ELF-1 (cell line): ENCODE measurements at regions not wholly inside any gene's neighbourhood (a gene's known extent, or its start where the extent isn't known, plus 50 kb on each side); places are given as distances from the start of the nearest gene placed in this dataset.
"Not testable (repeated sequence)": the region's sequence is repeated elsewhere in the genome, so short reads cannot be mapped to it uniquely, and the experiment has no call there.

Source experiments
- DNase-seq: peaks from one replicate; pipeline ENCODE4 v3.0.0-alpha.2; 2016; ENCODE audit warnings: low read depth, low spot score

GRCh38 chr5:135279328-135279727 is 119.7 kb downstream of the MACROH2A1 start:
- no peak for DNase-seq

- no peak for DNase-seq
These were observed 122.9 kb downstream of the MACROH2A1 start for GRCh38 chr5:135276151-135276550.

DNA sequence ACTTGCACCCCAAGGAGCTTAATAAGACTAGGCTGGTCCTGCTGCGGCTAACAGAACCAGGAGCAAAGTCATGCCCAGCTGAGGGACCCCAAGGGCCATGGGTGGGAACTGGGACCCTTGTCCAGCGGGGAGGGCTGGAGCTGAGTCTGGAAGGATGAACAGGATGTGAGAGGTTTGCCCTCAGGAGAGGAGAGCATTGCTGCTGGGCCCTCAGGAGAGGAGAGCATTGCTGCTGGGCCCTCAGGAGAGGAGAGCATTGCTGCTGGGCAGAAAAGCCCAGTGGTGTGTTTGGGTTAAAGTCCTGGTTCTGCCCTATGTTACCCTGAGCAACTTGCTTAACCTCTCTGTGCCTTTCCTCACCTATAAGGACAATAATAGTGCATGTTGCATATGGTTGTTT is 125.8 kb downstream of the MACROH2A1 start:
- no peak for DNase-seq

DNA sequence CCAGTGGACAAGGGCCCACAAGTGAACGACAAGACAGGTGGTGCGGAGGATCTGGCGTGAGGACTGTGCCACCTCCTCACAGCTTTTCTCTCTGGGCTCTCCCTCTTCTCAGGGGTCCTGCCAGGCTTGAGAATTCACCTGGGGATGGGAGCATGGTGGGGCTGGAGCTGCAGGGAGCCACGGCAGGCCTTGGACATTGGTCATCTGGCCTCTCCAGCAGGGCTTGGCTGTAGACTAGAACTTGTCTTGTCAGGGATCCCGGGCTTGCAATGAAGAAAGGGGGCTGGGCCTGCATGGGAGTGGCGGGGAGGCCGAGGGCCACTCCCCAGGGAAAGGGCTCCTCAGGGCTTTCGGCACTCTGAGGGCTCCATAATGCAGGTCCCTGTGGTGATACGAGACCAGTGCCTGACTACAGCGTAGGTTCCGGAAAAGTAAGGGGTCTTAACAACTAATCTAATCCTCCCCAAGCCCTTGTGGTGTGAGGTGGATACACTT is 126.7 kb downstream of the MACROH2A1 start:
- no peak for DNase-seq

DNA sequence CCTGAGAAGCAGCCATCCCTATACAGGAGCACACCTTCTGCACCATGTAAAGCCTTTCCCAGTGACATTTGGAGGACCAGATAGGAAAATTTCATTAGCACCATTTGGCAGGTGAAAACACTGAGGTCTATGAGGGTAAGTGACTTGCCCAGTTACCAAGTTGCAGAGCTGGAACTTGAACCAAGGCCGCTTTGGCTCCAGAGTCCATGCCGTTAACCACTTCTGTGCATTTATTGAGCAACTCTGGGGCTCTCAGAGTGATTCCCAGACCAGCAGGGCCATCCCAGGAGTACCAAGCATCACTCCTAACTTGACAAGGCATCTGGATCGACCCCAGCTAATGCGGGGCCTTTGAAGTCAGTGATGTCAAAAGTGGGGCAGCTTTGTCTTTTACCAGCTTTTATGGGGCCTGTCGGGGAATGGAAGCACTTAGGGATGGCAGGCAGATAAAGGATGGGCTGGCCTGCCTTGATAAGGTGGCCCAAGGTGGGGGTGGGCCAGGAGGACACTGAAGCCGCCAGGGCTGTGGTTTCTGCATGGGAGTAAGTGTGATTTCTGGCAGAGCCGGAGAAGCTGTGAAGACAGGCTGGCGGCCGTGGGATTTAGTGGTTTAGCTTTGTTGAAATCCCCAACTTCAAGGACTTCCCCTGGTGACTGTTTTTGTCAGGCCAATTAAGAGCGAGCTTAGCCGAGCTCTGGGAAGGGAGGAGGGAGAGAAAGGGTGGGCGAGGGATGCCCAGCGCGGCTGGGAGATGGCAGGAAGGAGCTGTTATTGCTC is 127.3 kb downstream of the MACROH2A1 start:
- peak; percentile 80 for DNase-seq

DNA sequence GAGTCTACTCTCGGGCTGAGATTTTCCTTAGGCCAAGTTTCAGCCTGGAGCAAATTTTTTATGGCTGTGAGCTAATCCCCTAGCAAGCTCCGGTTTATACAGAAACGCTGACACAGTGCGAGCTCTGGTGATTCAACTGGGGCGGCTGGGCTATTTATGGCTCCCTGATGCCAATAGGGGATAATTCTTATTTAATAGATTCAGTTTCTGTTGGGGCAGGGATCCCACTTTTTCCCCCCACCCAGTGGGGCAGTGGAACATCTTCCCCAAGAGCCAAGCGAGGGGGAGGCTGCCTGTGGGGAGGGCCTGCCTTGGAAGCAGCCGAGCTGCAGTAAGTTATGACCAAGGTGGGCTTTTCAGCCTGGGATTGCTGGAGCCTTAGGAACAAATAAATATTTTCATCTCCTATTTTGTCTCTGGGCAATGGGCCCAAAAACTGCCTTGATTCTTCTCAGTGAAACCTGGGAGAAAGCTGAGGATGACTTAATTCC is 129.1 kb downstream of the MACROH2A1 start:
- peak; percentile 71 for DNase-seq

- DNase-seq: no peak
These were observed 129.8 kb downstream of the MACROH2A1 start for GRCh38 chr5:135269199-135269598.

- DNase-seq: no peak
These were observed 132.1 kb downstream of the MACROH2A1 start for GRCh38 chr5:135266975-135267374.

GRCh38 chr5:135266303-135266635 is 132.8 kb downstream of the MACROH2A1 start:
- no peak for DNase-seq

DNA sequence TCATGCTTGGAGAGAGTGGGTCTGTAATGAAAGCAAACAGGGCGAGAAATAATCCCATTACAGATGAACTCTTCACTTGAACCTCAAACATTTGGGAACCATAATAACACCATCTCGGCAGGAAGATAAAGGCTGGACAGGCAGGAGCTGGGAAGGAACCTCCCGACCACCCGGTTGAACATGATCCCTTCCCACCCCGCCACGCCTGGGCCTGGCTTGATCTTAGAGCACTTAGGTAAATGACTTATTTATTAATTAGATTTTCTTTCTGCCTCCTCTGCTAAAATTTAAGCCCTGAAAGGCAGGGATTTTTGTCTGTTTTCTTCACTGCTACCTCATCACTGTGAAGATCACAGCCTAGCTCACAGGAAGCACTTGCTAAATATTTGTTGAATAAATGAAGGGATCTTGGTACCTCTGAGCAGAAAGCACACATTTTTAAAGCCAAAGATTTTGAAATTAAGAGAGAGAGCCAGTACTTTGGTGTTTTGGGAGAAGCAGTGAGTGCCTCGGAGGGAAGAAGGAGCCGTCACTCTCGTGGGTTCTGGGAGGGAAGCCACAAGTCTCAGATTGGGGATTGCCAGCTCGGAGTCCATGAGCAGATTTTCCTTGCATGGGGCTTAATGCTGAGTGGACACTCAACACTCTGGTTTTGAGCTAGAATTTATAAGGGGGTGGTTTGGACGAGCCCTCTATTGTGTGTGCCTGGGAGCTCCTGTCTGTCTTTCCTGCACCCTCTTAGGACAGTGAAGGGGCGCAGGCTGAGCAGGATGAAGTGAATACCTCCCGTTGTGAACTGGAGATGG is 133.3 kb downstream of the MACROH2A1 start:
- no peak for DNase-seq

DNA sequence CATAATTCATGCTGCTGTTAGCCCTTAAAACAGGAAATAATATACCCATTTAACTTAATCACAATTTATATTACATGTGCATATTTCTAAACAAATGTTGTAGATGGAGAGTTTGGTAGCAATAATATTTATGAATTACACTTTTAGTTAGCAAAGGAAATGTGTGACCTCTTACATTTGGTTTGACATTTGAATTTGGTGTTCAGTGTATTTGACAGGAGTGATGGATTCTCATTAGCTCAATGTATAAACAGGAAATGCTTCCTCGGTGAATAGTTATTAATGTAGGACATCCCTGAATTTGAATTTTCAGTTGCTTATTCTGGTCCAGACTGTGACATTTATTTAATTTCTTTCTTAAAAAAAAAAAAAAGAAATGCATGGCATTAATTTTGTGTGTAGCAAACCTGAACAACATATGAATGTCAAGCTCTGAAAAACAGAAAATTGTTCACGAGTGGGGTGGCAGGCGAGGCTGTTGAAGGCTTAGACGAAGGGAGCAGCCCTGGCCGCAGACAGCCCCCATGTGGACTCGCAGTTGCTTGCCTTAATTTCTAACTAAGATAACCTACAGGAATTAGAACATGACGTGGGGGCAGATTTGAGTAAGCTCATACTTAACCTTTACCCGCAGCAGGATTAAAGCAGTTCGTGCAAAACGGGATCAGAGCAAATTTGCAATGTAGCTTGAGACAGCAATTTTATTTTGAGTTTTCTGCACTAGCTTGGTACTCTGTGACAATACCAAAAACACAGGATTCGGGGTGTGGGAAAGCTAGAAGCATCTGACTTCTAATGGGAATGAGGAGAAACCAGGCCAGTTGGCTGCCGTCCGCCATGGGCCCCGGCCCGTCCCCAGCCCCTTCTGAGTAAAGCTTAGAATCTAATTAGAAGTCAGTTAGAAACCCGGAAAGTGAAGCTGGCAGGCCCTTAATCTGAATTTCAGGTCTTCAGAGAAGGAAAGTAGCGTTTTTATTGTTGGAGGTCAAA is 134.3 kb downstream of the MACROH2A1 start:
- DNase-seq: no peak

- peak; percentile 46 for DNase-seq
These were observed 135.9 kb downstream of the MACROH2A1 start for GRCh38 chr5:135263022-135263668.

DNA sequence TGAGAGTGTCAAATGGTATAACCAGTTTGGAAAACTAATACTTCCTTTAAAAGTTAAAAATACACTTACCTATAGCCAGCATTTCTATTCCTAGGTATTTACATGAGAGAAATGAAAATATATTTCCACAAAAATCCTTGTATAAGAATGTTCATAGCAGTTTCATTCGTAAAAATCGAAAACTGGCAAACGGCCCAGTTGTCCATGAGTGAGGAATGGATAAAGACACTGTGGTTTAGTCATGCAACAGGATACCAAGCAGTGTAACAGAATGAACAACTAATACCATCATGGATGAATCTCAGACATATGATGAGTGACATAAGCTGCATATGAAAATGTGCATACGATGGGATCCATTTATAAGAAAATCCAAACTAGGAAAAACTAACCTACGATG is 136.7 kb downstream of the MACROH2A1 start:
- DNase-seq: no peak

DNA sequence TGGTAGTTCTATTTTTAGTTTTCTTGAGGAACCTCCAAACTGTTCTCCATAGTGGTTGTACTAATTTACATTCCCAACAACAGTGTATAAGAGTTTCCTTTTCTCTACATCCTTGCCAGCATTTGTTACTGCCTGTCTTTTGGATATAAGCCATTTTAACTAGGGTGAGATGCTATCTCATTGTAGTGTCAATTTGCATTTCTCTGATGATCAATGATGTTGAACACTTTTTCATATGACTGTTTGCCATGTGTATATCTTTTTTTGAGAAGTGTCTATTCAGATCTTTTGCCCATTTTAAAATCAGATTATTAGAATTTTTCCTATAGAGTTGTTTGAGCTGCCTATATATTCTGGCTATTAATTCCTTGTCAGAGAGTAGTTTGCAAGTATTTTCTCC is 138.9 kb downstream of the MACROH2A1 start:
- not testable (repeated sequence) for DNase-seq

DNA sequence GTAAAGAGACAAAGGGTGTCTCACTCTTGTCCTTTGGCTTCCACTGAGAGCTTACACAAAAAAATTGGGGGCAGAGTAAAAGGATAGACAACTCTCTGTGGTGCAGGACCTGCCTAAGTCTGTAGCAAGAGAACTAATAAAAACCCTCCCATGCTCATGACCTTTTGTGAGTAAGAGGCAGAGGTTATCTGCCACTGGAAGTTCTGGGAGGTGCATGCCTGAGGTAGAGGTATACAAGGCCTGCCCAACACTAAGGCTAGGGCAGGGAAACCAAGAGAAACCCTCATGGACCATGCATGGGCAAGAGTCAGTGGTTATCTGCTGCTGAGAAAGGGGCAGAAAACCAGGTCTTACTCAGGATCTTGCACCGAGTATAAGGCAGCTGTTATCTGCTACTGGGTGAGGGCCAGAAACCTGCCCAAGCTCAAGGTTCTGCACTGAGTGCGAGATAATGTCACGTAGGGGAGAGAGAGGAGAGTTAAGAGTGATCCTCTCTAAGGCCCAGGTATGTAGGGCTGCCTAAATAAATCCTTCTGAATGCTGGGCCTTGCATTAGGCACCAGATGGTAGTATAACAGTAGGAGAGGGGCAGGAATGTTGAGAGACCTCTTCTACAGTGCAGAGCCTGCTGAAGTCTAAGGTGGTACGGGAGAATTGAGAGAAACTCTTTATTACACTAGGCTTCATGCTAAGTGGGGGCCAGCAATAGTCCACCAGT is 143.4 kb downstream of the MACROH2A1 start:
- no peak for DNase-seq

DNA sequence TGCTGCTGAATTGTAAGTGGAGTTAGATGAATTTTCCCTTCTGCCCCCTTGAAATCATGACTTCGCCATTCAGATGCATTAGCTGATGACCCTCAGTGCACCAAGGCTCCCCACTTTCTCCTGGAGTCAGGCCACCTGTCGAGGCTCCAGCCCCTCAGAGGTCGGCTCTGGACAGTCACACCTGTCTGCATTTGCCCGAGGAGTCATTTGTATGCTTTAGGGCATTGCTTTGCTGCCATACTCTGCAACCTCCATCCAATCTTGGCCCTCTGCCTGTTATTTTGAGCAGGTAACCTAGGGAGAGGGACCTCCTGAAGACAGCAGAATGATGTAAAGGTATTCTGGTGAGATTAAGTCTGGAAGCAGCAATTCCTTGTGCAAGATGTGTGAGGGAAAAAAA is 144.8 kb downstream of the MACROH2A1 start:
- DNase-seq: no peak

DNA sequence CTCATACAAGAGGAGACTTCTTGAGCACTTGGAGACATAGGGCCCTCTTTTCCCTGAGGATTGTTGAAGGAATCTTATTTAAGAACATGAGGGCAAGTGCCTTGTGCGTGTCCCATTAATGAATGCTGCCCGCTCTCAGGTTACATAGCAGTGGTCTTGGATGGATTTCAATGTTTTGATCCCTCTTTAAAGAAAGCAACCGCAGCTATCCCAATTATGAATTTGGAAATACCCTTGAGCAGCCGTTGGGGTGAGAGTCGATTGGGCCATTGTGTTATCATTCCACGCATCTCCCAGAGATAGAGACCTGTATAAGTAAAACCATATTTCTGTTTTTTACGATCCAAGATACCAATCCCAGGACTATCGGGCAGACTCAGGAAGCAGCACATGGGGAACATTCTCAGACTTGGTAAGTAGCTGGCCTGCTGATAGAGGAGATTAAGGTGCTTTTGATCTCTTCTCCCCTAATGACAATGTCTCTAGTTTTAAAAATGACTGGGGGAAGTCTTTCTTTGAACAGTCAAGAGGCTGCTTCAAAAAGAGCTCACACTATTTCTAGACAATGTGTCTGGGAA is 145.3 kb downstream of the MACROH2A1 start:
- DNase-seq: no peak

- DNase-seq: peak; percentile 1
These were observed 147.9 kb downstream of the MACROH2A1 start for GRCh38 chr5:135251093-135251492.

GRCh38 chr5:135250671-135251070 is 148.4 kb downstream of the MACROH2A1 start:
- DNase-seq: no peak

DNA sequence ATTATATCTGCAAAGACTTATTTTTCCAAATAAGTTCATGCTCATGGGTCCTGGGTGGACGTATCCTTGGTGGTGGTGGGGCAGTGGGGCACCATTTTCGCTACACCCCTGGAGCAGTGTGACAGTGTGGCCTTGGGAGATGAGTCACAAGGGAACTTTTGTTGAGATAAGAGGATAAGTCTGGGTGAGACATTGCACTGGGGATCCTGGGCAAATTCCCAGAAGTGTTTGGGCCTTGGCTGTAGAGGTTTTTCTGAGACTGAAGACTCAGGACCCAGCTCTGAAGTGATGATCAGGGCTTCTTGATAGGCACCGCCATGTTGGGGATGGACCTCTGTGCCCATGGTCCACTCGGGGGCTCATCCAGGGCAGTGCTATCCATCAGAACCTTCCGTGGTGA is 149.4 kb downstream of the MACROH2A1 start:
- peak; percentile 3 for DNase-seq
